ENCODE measurements at regions not wholly inside any gene's neighbourhood (a gene's known extent, or its start where the extent isn't known, plus 50 kb on each side); places are given as distances from the start of the nearest gene placed in this dataset.

DNA sequence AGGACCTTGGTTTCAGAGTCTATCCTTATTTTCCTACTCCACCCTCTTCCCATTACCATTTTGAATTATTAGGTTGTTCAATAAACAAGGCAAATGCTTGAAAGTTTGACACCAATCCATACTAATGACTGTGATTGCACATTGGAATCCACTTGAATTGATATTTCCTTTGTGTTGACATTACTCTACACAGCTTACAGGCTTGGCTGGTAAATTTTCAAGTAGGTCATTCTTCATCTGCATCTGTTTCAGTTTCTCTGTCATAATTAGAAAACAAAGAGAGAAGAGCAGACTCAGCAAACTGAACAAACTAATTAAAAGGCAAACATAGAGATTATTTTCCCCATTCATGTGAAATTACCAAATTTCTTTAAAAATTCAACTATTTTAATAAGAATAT, 732.9 kb upstream of the BCHE start:
- H2AFZ ChIP-seq (ENCODE audit: insufficient read depth, low read depth, low read length, poor library complexity, severe bottlenecking) = no peak overlapping the region
- no peak overlapping the region for H3K27ac ChIP-seq (ENCODE audit: low read depth in 1 of 2, low read length in 2 of 2)
- no peaks in the 10 kb centered on the region for H3K79me2 ChIP-seq (ENCODE audit: insufficient read depth, low read length)
- no peak overlapping the region for H3K4me2 ChIP-seq (replicated peaks; ENCODE audit: extremely low read depth, low read length, poor library complexity, severe bottlenecking)
- DNase-seq = no peak
- intact Hi-C loops (cut with micrococcal nuclease) = no loop called here
- Mint-ChIP-seq H3K27me3 (ENCODE audit: low read depth in 3 of 3) (no peaks in the 10 kb centered on the region), H3K9me3 (peaks cover 0 to 4% (median 0%) of the 10 kb centered on the region in 7 donors), H3K27ac (no peak overlapping the region), H3K36me3 (no peaks in the 10 kb centered on the region), H3K4me3 (no peak overlapping the region), H3K4me1 (no peaks in the 10 kb centered on the region)
- no peak for TF ChIP-seq CTCF (IDR thresholded peaks at IDR 0.05)
- no peaks in the 10 kb centered on the region for H3K4me1 ChIP-seq (ENCODE audit: control insufficient read depth in 1 of 2, insufficient read depth in 2 of 2, low read length in 2 of 2)
- H3K36me3 ChIP-seq (replicated peaks in 1 of 2; ENCODE audit: control insufficient read depth in 1 of 2, insufficient read depth in 2 of 2, low read length in 2 of 2) = no peaks in the 10 kb centered on the region
- no peaks in the 10 kb centered on the region for H4K20me1 ChIP-seq (ENCODE audit: insufficient read depth, low read length)
- no peak overlapping the region for H3K9ac ChIP-seq (ENCODE audit: insufficient read depth, low read length, poor library complexity, severe bottlenecking)
- no peaks in the 10 kb centered on the region for H3K9me3 ChIP-seq (replicated peaks in 1 of 2; ENCODE audit: control insufficient read depth in 1 of 2, insufficient read depth in 1 of 2, low read length in 2 of 2)
- no peaks in the 10 kb centered on the region for H3K27me3 ChIP-seq (ENCODE audit: control insufficient read depth in 2 of 2, insufficient read depth in 2 of 2, low read length in 2 of 2)
- H3K4me3 ChIP-seq (replicated peaks in 1 of 3; ENCODE audit: low read depth in 2 of 3, low read length in 3 of 3) = no peak overlapping the region

DNA sequence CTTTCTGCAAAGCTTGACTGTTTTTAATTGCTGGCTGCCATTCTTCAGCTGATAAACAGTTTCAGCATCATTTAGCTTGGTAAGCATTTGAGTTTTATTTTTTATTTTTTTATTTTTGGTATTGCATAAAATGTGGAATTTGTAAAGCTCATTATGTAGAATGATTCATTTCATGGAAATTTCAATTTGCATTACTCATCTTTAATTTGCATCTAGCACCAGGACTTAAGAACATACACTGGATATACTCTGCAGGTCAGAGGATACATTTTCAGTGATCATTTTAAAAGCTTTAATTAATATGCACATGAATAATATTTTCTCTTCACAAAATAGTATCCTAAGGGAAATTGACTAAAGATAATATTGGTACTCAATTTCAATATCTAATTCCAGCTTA, 732.4 kb upstream of the BCHE start:
- H3K27ac ChIP-seq (ENCODE audit: low read depth in 1 of 2, low read length in 2 of 2) = no peak overlapping the region
- no peak overlapping the region for H2AFZ ChIP-seq (ENCODE audit: insufficient read depth, low read depth, low read length, poor library complexity, severe bottlenecking)
- no peak overlapping the region for H3K9ac ChIP-seq (ENCODE audit: insufficient read depth, low read length, poor library complexity, severe bottlenecking)
- H3K27me3 Mint-ChIP-seq (ENCODE audit: low read depth in 3 of 3) = no peaks in the 10 kb centered on the region
- no peak overlapping the region for H3K4me3 ChIP-seq (replicated peaks in 1 of 3; ENCODE audit: low read depth in 2 of 3, low read length in 3 of 3)
- H3K4me2 ChIP-seq (replicated peaks; ENCODE audit: extremely low read depth, low read length, poor library complexity, severe bottlenecking) = no peak overlapping the region
- no peak overlapping the region for H3K27ac Mint-ChIP-seq
- no peaks in the 10 kb centered on the region for H3K9me3 ChIP-seq (replicated peaks in 1 of 2; ENCODE audit: control insufficient read depth in 1 of 2, insufficient read depth in 1 of 2, low read length in 2 of 2)
- peaks cover 0 to 4% (median 0%) of the 10 kb centered on the region in 7 donors for H3K9me3 Mint-ChIP-seq
- no peaks in the 10 kb centered on the region for H4K20me1 ChIP-seq (ENCODE audit: insufficient read depth, low read length)
- no peaks in the 10 kb centered on the region for H3K36me3 Mint-ChIP-seq
- intact Hi-C loops (cut with micrococcal nuclease) = no loop called here
- H3K36me3 ChIP-seq (replicated peaks in 1 of 2; ENCODE audit: control insufficient read depth in 1 of 2, insufficient read depth in 2 of 2, low read length in 2 of 2) = no peaks in the 10 kb centered on the region
- no peaks in the 10 kb centered on the region for H3K27me3 ChIP-seq (ENCODE audit: control insufficient read depth in 2 of 2, insufficient read depth in 2 of 2, low read length in 2 of 2)
- no peaks in the 10 kb centered on the region for H3K4me1 Mint-ChIP-seq
- TF ChIP-seq CTCF (IDR thresholded peaks at IDR 0.05) = no peak
- no peak overlapping the region for H3K4me3 Mint-ChIP-seq
- no peaks in the 10 kb centered on the region for H3K79me2 ChIP-seq (ENCODE audit: insufficient read depth, low read length)
- DNase-seq = no peak
- no peaks in the 10 kb centered on the region for H3K4me1 ChIP-seq (ENCODE audit: control insufficient read depth in 1 of 2, insufficient read depth in 2 of 2, low read length in 2 of 2)

Measured in CD14-positive monocyte (primary cell).